SH-SY5Y (cell line): ENCODE measurements at regions not wholly inside any gene's neighbourhood (a gene's known extent, or its start where the extent isn't known, plus 50 kb on each side); places are given as distances from the start of the nearest gene placed in this dataset.

ENCODE experiments used
- GATA2 ChIP-seq: IDR thresholded peaks from 2 replicates; pipeline ENCODE4 v1.6.1; 2011; ENCODE audit warnings: mild to moderate bottlenecking, low read depth, low read length
- GATA3 ChIP-seq: IDR thresholded peaks from 2 replicates; pipeline ENCODE4 v1.6.1; 2011; ENCODE audit warnings: low read depth, mild to moderate bottlenecking, low read length, moderate library complexity

DNA sequence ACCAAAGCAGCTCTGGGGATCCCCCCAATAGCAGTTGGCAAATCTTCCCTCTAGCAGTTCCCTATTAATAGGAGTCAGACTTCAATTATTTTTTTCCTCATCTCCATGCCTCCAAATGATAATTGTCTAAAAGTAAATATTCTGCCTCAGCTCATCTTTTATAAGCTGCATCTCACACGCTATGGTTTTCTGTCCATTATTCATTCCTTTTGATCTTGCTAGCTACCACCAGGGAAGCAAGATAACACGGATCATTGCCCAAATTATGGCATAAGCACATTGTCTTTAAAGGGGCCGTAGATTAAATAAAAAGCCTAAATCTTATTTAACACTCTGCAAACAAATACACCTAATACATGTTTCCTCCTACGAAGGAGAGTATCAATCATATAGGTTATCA lies 670.8 kb upstream of the FLRT2 start:
- TF ChIP-seq GATA2, result no peak
- no peak for TF ChIP-seq GATA3

GRCh38 chr14:84864548-84865271 lies 665.2 kb upstream of the FLRT2 start:
- no peak for TF ChIP-seq GATA3
- TF ChIP-seq GATA2, result no peak

DNA sequence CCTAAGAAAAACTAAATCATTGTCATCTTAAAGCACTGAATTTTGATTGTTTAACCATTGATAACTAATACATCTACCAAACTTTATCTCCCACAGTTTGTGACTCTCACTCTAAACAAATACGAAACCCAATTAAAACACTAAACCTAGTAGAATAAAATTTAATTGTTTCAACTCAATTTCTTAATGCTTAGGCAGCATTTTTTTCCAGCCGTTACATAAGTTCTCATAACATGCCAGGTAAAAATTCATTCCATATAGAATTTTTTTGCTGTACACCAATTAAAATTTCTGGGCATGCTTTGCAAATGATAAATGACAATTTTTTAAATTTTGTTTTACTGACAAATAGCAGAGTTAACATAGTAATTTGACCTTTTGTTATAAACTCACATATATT lies 658.2 kb upstream of the FLRT2 start:
- TF ChIP-seq GATA2 (no peak), GATA3 (no peak)

DNA sequence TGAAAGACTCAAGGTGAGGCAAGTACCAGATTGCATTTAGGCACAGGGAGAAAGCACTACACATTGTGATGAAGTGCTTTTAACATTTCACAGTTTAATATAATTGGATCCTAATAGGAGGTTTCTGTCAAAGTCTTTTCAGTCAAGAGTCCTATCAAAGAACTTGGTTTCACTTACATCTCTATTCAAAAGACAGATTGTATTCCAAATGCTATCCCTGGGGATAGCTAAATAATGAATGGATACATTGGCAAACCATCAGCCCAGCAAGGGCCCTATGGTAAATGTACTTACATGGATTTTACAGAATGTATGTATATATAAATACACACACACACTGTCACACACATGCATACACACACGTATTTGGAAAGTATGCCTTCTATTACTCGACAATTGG lies 655.5 kb upstream of the FLRT2 start:
- TF ChIP-seq GATA3, result no peak
- TF ChIP-seq GATA2, result no peak

GRCh38 chr14:84877061-84877460 lies 652.9 kb upstream of the FLRT2 start:
- TF ChIP-seq GATA3 (no peak), GATA2 (no peak)

DNA sequence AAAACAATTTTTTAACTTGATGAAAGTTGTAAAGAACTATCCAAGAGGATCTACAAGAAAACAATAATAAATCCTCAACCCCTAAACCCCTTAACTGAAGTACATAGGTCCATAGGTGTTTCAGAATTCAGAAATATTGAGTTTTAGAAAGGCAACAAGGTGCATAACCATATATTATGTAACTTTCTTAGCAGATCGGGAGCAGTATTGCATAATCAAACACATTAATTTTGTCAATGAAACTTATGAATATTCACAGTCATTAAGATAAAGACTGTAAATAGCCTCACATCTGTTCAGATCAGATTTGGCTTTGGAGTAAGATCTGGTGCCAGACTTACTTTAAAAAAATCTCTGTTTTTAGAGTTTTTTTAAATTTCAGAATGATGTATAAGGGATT lies 647.1 kb upstream of the FLRT2 start:
- TF ChIP-seq GATA2 (no peak), GATA3 (no peak)

GRCh38 chr14:84885061-84885460 lies 644.9 kb upstream of the FLRT2 start:
- no peak for TF ChIP-seq GATA3
- TF ChIP-seq GATA2, result no peak

DNA sequence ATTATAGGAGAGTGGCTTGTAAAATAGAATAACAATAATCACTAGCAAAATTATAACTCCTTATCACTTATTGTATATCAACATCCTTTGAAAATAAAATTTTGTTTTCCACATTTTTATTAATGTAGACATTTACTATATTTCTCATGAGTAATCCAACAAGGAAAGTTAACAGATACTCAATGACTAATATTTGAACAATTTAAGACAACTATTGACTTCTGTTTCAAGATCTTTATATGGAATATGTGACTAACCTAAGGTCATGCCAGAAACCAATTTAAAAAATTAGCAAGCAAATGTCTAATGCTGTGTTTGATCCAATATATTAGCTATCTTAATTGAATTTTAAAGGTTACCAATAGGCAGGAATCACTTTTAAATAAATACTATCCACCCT lies 638.5 kb upstream of the FLRT2 start:
- TF ChIP-seq GATA2 (no peak), GATA3 (no peak)

DNA sequence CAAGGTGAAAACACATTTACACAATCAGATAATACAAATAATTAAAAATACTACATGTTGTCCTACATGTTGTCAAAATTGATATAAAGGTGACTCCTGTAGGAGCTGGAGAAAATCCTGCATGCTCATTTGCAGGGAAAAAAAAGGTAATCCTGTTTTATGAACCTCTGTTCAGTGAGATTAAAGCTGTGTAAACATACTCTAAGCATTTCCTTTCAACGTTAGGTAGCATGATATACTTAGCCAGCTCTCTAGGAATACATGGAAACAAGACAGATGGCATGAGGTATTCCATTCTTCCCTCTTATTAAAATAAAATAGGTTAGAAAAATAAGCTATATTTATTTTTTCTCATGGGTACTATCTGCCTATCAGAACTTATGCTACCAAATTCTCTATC lies 635.7 kb upstream of the FLRT2 start:
- TF ChIP-seq GATA3 (no peak), GATA2 (no peak)

GRCh38 chr14:84922370-84922769 lies 607.6 kb upstream of the FLRT2 start:
- no peak for TF ChIP-seq GATA2
- TF ChIP-seq GATA3, result no peak

DNA sequence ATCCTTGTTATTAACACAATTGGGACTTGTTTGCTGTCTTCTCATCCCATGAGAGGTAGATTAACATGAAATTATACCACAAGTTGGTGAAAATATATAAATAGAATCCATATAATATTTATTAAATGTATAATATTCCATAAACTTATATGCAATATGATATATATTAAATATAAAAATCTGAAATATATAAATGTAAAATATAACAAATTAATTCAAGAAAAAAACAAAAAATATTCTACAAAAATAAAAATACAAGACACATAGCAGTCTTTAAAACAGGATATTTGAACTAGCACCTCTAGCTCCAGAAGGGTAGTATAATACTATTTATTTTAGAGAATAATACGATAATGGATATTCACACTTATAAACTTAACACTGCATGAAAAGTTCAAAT lies 603.3 kb upstream of the FLRT2 start:
- TF ChIP-seq GATA3, result no peak
- TF ChIP-seq GATA2, result no peak

DNA sequence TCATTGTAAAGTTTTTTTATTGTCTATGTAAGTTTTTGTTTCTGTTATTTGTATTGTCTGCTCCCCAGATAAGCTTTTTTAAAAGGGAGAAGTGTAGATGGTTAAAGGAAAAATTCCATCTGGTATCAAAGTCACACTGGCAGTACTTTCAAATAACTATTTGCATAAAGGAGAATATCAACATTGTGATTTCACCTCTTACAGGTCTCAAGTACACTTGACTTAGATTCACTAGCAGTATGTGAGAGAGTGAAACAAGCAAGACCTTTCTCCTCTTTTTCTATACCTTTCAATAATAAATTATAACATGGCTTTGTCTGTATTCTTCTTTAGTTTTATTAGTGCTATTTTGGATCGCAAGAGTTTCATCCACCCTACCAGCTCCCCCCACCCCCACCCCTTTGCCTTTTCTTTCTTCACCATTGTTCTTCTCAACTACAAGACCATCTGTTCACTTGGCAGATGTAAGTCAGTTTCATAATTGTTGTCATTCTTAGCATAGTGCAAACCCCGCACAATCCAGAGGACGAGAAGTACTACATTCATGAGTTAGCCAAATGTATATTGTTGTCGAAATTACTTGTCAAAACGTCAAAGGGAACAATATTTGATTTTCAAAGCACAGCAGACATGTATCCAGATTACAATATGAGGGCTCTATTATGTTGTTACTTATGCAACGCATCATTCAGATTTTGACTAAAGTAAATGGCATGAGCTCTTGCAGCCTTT lies 602.7 kb upstream of the FLRT2 start:
- TF ChIP-seq GATA3 (no peak), GATA2 (no peak)

GRCh38 chr14:84929086-84929485 lies 600.9 kb upstream of the FLRT2 start:
- TF ChIP-seq GATA3 (no peak), GATA2 (no peak)

DNA sequence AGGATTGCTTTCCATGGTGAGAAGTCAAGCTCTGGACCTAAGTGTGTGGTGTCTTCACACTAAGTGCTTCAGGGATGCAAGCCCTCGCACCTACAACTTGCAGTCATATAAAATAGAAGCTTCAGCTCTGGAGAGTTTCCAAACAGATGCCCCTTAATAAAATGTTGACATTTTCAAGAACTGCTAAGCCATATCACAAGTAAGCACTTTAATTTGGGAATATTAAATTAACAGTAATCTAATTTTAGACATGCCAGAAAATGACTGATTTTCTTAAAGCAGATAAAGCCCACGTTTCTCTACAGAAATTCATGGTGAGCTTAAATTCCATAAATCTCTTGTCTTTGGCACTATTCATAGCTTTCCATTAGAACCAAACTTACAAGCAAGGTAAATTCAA lies 600.1 kb upstream of the FLRT2 start:
- TF ChIP-seq GATA3, result no peak
- TF ChIP-seq GATA2, result no peak

- no peak for TF ChIP-seq GATA3
- TF ChIP-seq GATA2, result no peak
These were observed 592.9 kb upstream of the FLRT2 start for GRCh38 chr14:84937016-84937415.

GRCh38 chr14:84937449-84937848 lies 592.5 kb upstream of the FLRT2 start:
- TF ChIP-seq GATA2, result no peak
- no peak for TF ChIP-seq GATA3
